GM23338 (cell line): ENCODE measurements at regions not wholly inside any gene's neighbourhood (a gene's known extent, or its start where the extent isn't known, plus 50 kb on each side); places are given as distances from the start of the nearest gene placed in this dataset.

ENCODE experiments used
- EZH2phosphoT487 ChIP-seq: fragments of 200-600 bp; sonication (generic); IDR thresholded peaks from one replicate; pipeline ENCODE4 v1.8.1; 2018; ENCODE audit warnings: antibody characterized with exemption; ENCODE audit not compliant: unreplicated experiment
- JUNB ChIP-seq: IDR thresholded peaks from one replicate; pipeline ENCODE4 v1.6.1; 2016; ENCODE audit warnings: antibody characterized with exemption; ENCODE audit not compliant: unreplicated experiment

- TF ChIP-seq JUNB, result no peak
- TF ChIP-seq EZH2phosphoT487, result no peak
Observed at GRCh38 chr16:16861546-16861945, 482.6 kb downstream of the NPIPA7 start.
